ENCODE measurements at regions not wholly inside any gene's neighbourhood (a gene's known extent, or its start where the extent isn't known, plus 50 kb on each side); places are given as distances from the start of the nearest gene placed in this dataset.

- CTCF ChIA-PET = no interaction called here
- no peak for DNase-seq (ENCODE audit: low read depth, low spot score)
- H3K4me3 ChIP-seq (replicated peaks in 1 of 3; ENCODE audit: insufficient read depth in 1 of 3, low read depth in 1 of 3, low read length in 3 of 3) = no peak overlapping the region
- no peaks in the 10 kb centered on the region for H3K27me3 ChIP-seq (ENCODE audit: control insufficient read depth in 2 of 2, insufficient read depth in 2 of 2, low read length in 2 of 2)
- no peaks in the 10 kb centered on the region for H3K79me2 ChIP-seq (ENCODE audit: control insufficient read depth, insufficient read depth, low read length)
- FAIRE-seq = no peak
- intact Hi-C loops (cut with micrococcal nuclease) = no loop called here
- POLR2A ChIA-PET = no interaction called here
- H3K27ac ChIP-seq (ENCODE audit: insufficient read depth, low read depth, low read length) = no peak overlapping the region
- no peaks in the 10 kb centered on the region for H3K4me1 ChIP-seq (ENCODE audit: control insufficient read depth, extremely low read depth, insufficient read depth, low read length)
- H3K9me3 ChIP-seq (replicated peaks; ENCODE audit: control insufficient read depth, insufficient read depth, low read length) = no peaks in the 10 kb centered on the region
- no peak overlapping the region for H3K9ac ChIP-seq (replicated peaks; ENCODE audit: extremely low read depth, insufficient read depth, low read length)
- no peaks in the 10 kb centered on the region for H4K20me1 ChIP-seq (replicated peaks; ENCODE audit: control insufficient read depth, extremely low read depth, insufficient read depth, low read length)
- no peaks in the 10 kb centered on the region for H3K36me3 ChIP-seq (ENCODE audit: control insufficient read depth in 2 of 2, extremely low read depth in 1 of 2, insufficient read depth in 2 of 2, low read length in 2 of 2)
- no peak for TF ChIP-seq EZH2 (IDR thresholded peaks at IDR 0.05; ENCODE audit: borderline replicate concordance, low read depth, low read length, severe bottlenecking)
- dilution Hi-C loops (cut with MboI; ENCODE audit: extremely low pct_ligation_motif_present, low sequenced_read_pairs) = no loop called here
- H2AFZ ChIP-seq (ENCODE audit: low read depth, low read length) = no peak overlapping the region
- H3K4me2 ChIP-seq (ENCODE audit: insufficient read depth, low read length) = no peak overlapping the region
- no peaks in the 10 kb centered on the region for H3K9me1 ChIP-seq (replicated peaks; ENCODE audit: control insufficient read depth, extremely low read depth, insufficient read depth, low read length)
- BruUV-seq (replicated peaks) = no TSS peak
These were observed 430.9 kb downstream of the LTN1 start for GRCh38 chr21:28561772-28562171.

DNA sequence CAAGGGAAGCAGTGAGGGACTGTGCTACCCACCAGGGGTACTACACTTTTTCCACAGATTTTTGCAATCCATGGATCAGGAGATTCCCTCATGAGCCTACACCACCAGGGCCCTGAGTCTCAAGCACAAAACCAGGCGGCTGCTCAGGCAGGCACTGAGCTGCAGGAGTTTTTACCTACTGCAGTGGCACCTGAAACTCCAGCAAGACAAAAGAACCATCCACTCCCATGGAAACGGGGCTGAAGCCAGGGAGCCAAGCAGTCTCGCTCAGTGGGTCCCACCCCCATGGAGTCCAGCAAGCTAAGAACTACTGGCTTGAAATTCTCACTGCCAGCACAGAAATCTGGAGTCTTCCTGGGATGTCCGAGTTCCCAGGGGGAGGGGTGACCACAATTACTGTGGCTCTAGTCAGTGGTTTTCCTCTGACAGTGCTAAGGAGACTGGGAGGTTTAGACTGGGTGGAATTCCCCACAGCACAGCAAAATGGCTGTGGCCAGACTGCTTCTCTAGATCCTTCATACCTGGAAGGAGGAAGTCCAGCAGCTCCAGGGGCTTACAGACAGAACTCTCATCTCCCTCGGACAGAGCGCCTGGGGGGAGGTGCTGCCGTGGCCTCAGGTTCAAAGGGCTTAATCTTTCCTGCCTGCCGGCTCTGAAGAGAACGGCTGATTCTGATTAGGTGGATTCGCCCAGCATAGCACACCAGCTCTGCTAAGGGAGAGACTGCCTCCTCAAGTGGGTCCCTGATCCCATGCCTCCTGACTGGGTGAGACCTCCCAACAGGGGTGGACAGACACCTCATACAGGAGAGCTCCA, 437.8 kb downstream of the LTN1 start:
- intact Hi-C loops (cut with micrococcal nuclease) = no loop called here
- H2AFZ ChIP-seq (ENCODE audit: low read depth, low read length) = no peak overlapping the region
- CTCF ChIA-PET = interaction anchor here (0.8 kb wide), 1 partner anchor 18 kb away, joined by 3 read pairs; no protein-coding TSS in a partner anchor
- H3K27ac ChIP-seq (ENCODE audit: insufficient read depth, low read depth, low read length) = no peak overlapping the region
- H3K79me2 ChIP-seq (ENCODE audit: control insufficient read depth, insufficient read depth, low read length) = no peaks in the 10 kb centered on the region
- no peak overlapping the region for H3K4me2 ChIP-seq (ENCODE audit: insufficient read depth, low read length)
- H3K4me3 ChIP-seq (replicated peaks in 1 of 3; ENCODE audit: insufficient read depth in 1 of 3, low read depth in 1 of 3, low read length in 3 of 3) = no peak overlapping the region
- dilution Hi-C loops (cut with MboI; ENCODE audit: extremely low pct_ligation_motif_present, low sequenced_read_pairs) = no loop called here
- no peak overlapping the region for H3K9ac ChIP-seq (replicated peaks; ENCODE audit: extremely low read depth, insufficient read depth, low read length)
- no TSS peak for BruUV-seq (replicated peaks)
- H4K20me1 ChIP-seq (replicated peaks; ENCODE audit: control insufficient read depth, extremely low read depth, insufficient read depth, low read length) = no peaks in the 10 kb centered on the region
- H3K36me3 ChIP-seq (ENCODE audit: control insufficient read depth in 2 of 2, extremely low read depth in 1 of 2, insufficient read depth in 2 of 2, low read length in 2 of 2) = no peaks in the 10 kb centered on the region
- no peaks in the 10 kb centered on the region for H3K9me3 ChIP-seq (replicated peaks; ENCODE audit: control insufficient read depth, insufficient read depth, low read length)
- peaks cover 9% of the 10 kb centered on the region for H3K4me1 ChIP-seq (ENCODE audit: control insufficient read depth, extremely low read depth, insufficient read depth, low read length)
- DNase-seq (ENCODE audit: low read depth, low spot score) = no peak
- POLR2A ChIA-PET = no interaction called here
- H3K27me3 ChIP-seq (ENCODE audit: control insufficient read depth in 2 of 2, insufficient read depth in 2 of 2, low read length in 2 of 2) = no peaks in the 10 kb centered on the region
- no peak for FAIRE-seq
- TF ChIP-seq GATA2 (IDR thresholded peaks at IDR 0.05; ENCODE audit: insufficient read depth, insufficient read length, low read depth, low read length) (no peak), MYC (IDR thresholded peaks at IDR 0.05; ENCODE audit: low read depth, low read length) (no peak), MAX (IDR thresholded peaks at IDR 0.05; ENCODE audit: insufficient read depth, insufficient read length) (no peak), EZH2 (IDR thresholded peaks at IDR 0.05; ENCODE audit: borderline replicate concordance, low read depth, low read length, severe bottlenecking) (no peak), JUN (IDR thresholded peaks at IDR 0.05; ENCODE audit: borderline replicate concordance, insufficient read depth, insufficient read length, low read depth) (no peak), POLR2AphosphoS5 (IDR thresholded peaks at IDR 0.05; ENCODE audit: insufficient read depth, low read depth, low read length) (no peak), CTCF (IDR thresholded peaks at IDR 0.05; ENCODE audit: extremely low read depth in 1 of 2, insufficient read depth in 1 of 2, low read depth in 1 of 2, low read length in 2 of 2) (no peak), POLR2A (IDR thresholded peaks at IDR 0.05; ENCODE audit: low read depth, low read length) (no peak), FOS (IDR thresholded peaks at IDR 0.05; ENCODE audit: borderline replicate concordance, insufficient read depth, low read length) (no peak)
- H3K9me1 ChIP-seq (replicated peaks; ENCODE audit: control insufficient read depth, extremely low read depth, insufficient read depth, low read length) = no peaks in the 10 kb centered on the region
